Lung (tissue), 11 donors: ENCODE measurements at regions not wholly inside any gene's neighbourhood (a gene's known extent, or its start where the extent isn't known, plus 50 kb on each side); places are given as distances from the start of the nearest gene placed in this dataset.

ENCODE experiments used
- ATAC-seq: fragments of 200-7000 bp; cut with Tn5 transposase; one replicate; pipeline ENCODE4 v1.9.1; 2020; ENCODE audit warnings: moderate number of reproducible peaks; ENCODE audit not compliant: insufficient read depth, low FRiP score
- DNase-seq, 3 donors: peaks; one replicate each; pipeline ENCODE4 v3.0.0-alpha.2; 2013 to 2017
- H3K27ac ChIP-seq, 2 donors: one replicate each; pipeline ENCODE4 v1.5.1; 2013; ENCODE audit warnings: mild to moderate bottlenecking in 2 of 2, moderate library complexity in 2 of 2, control low read depth in 1 of 2, inconsistent platforms in 1 of 2, low read depth in 1 of 2, low read length in 1 of 2
- H3K27me3 ChIP-seq, 3 donors: one replicate each; pipeline ENCODE4 v1.5.1; 2013; ENCODE audit warnings: low read length in 2 of 3; ENCODE audit not compliant: control insufficient read depth in 3 of 3, insufficient read depth in 3 of 3
- H3K36me3 ChIP-seq, 4 donors: one replicate each; pipeline ENCODE4 v1.5.1; 2013; ENCODE audit warnings: low read length in 4 of 4, mild to moderate bottlenecking in 1 of 4, moderate library complexity in 1 of 4; ENCODE audit not compliant: control insufficient read depth in 4 of 4, insufficient read depth in 4 of 4
- H3K4me1 ChIP-seq, 5 donors: one replicate each; pipeline ENCODE4 v1.5.1; 2013; ENCODE audit warnings: low read length in 5 of 5, mild to moderate bottlenecking in 2 of 5, moderate library complexity in 1 of 5; ENCODE audit not compliant: control insufficient read depth in 5 of 5, insufficient read depth in 5 of 5
- H3K4me3 ChIP-seq: one replicate; pipeline ENCODE4 v1.5.1; 2013; ENCODE audit warnings: mild to moderate bottlenecking, control low read depth, moderate library complexity
- H3K9ac ChIP-seq, 2 donors: one replicate each; pipeline ENCODE4 v1.5.1; 2013; ENCODE audit warnings: low read length in 2 of 2, control low read depth in 1 of 2; ENCODE audit not compliant: insufficient read depth in 1 of 2
- H3K9me3 ChIP-seq, 4 donors: one replicate each; pipeline ENCODE4 v1.5.1; 2013; ENCODE audit warnings: low read length in 3 of 4, mild to moderate bottlenecking in 1 of 4, moderate library complexity in 1 of 4; ENCODE audit not compliant: control insufficient read depth in 4 of 4, insufficient read depth in 3 of 4
- WGBS, 2 donors: extraction: QIAGEN DNeasy Blood & Tissue Kit; methylation state at CpG; one replicate each; pipeline ENCODE4 v1.1.7; 2013; 5-methylcytosine and 5-hydroxymethylcytosine counted together
- TF ChIP-seq, protein P1 (sequence below): IDR thresholded peaks from 2 replicates; pipeline ENCODE4 v1.5.1; 2012; ENCODE audit warnings: mild to moderate bottlenecking; ENCODE audit errors: control extremely low read depth, extremely low read depth
- donor health status: control.
- donor health status: control.
- donor health status: Bipolar disorder and iron deficiency.
- donor health status: healthy.
- donor health status: DM: yes; HTN: yes; CAD: no.

DNA sequence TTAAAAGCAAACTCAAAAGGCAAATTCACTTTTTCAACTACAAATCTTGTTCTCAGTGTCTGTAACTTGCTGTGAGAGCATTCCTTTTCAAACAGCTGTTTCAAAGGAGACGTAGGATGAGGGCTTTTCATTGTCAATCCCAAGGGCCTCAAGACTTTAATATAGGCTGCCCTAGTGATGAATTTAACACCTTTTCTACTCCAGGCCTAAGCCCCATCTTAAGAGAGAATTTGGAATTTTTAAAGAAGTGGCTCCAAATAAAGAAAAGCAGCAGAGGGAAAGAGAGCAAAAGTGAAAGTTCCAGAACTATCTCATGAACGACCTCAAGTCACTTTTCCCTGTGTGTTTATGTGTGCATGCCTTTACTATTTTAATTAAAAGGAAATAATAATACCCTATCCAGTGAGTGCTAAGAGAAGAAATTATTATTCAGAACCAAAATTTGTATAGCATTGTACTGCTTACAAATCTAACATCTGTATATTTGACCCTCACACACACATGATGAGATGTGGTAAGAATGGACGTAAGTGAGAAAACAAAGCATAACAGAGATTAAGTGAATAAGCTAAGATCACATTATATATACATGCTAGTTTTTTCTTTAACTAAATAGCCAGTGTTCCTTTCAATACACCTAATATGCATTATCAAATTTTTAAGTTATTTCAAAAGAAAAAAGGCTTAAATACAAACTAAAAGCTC, 196.4 kb downstream of the VGLL3 start:
- no peaks in the 10 kb centered on the region for H3K27me3 ChIP-seq
- peak overlapping the region; percentile 40 to 45 for H3K27ac ChIP-seq
- ATAC-seq (no peak), DNase-seq (peak in 2 of 3 donors; percentile 55 to 58)
- peaks cover 0 to 23% (median 0%) of the 10 kb centered on the region in 5 donors for H3K4me1 ChIP-seq
- 58 to 68% methylated on average over 3 of the region's 3 CpGs for WGBS, 2 donors
- H3K4me3 ChIP-seq: no peak overlapping the region
- H3K9me3 ChIP-seq: no peaks in the 10 kb centered on the region
- no peaks in the 10 kb centered on the region for H3K36me3 ChIP-seq
- peak overlapping the region in 1 of 2 donors; percentile 63 for H3K9ac ChIP-seq
- TF ChIP-seq, protein P1, sequence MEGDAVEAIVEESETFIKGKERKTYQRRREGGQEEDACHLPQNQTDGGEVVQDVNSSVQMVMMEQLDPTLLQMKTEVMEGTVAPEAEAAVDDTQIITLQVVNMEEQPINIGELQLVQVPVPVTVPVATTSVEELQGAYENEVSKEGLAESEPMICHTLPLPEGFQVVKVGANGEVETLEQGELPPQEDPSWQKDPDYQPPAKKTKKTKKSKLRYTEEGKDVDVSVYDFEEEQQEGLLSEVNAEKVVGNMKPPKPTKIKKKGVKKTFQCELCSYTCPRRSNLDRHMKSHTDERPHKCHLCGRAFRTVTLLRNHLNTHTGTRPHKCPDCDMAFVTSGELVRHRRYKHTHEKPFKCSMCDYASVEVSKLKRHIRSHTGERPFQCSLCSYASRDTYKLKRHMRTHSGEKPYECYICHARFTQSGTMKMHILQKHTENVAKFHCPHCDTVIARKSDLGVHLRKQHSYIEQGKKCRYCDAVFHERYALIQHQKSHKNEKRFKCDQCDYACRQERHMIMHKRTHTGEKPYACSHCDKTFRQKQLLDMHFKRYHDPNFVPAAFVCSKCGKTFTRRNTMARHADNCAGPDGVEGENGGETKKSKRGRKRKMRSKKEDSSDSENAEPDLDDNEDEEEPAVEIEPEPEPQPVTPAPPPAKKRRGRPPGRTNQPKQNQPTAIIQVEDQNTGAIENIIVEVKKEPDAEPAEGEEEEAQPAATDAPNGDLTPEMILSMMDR: no peak

DNA sequence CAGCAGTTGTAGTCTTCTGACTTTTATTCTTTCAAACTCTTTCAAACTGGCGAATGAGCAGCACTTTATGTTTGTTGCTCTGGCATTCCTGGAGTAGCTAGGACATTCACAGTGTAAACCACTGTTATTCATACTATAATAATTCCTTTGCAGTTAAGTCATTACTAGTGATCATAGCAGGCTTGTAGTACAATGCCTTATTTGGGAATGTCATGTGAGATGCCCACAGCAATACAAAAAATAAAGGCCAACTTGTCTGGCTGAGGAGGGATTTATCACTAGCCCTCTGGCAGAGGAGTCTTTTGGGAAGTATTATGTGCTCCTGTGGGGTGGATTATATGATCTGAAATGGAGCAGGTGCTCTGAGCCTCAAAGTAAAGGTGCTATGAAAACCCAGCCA, 197.2 kb downstream of the VGLL3 start:
- WGBS, 2 donors: 57 to 71% methylated on average over 1 of the region's 1 CpG
- H3K27ac ChIP-seq: no peak overlapping the region

DNA sequence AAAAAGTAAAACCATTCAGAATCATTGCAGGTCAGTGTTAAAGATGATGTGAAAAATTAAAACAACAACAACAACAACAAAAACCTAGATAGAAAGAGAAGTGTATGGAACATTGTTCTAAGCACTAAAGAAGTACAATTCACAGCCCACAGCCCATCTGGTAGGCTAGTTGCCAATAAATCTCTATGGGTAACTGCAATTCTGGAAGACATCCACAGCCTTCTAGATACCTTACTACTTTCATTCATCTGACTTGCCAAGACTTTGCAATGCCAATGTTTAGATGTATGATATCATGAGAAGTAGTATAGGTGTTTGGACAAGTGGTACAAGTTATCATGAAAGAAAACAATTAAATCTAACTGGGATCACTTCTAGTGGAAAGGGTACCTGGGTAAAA, 198.6 kb downstream of the VGLL3 start:
- Histone ChIP-seq H3K4me3 (no peak overlapping the region), H3K9ac (no peak overlapping the region), H3K4me1 (peaks cover 0 to 23% (median 0%) of the 10 kb centered on the region in 5 donors), H3K9me3 (no peaks in the 10 kb centered on the region), H3K27ac (no peak overlapping the region), H3K36me3 (no peaks in the 10 kb centered on the region), H3K27me3 (no peaks in the 10 kb centered on the region)
- TF ChIP-seq, protein P1: no peak
- DNase-seq (peak in 1 of 3 donors; percentile 27), ATAC-seq (no peak)

More for the DNA sequence above, 197.2 kb downstream of the VGLL3 start:
- TF ChIP-seq, protein P1: no peak
- Histone ChIP-seq H3K9me3 (no peaks in the 10 kb centered on the region), H3K27me3 (no peaks in the 10 kb centered on the region), H3K9ac (peak overlapping the region in 1 of 2 donors; percentile 63), H3K4me1 (peaks cover 0 to 23% (median 0%) of the 10 kb centered on the region in 5 donors), H3K36me3 (no peaks in the 10 kb centered on the region), H3K4me3 (no peak overlapping the region)
- ATAC-seq (peak; percentile 74), DNase-seq (peak; percentile 40 to 74 (median 67))
